Esophagus muscularis mucosa (tissue), 4 donors: ENCODE measurements at regions not wholly inside any gene's neighbourhood (a gene's known extent, or its start where the extent isn't known, plus 50 kb on each side); places are given as distances from the start of the nearest gene placed in this dataset.

ENCODE experiments used
- DNase-seq: peaks from one replicate; pipeline ENCODE4 v3.0.0-alpha.2; 2017; ENCODE audit errors: extremely low spot score
- H3K27ac ChIP-seq, 4 donors: fragments of 200-600 bp; sonication (generic); replicated peaks in 1 of 4; 1 replicate in 3 of 4; 2 replicates in 1 of 4; pipeline ENCODE4 v1.5.1; 2016 to 2019; ENCODE audit warnings: mild to moderate bottlenecking in 1 of 4
- H3K27me3 ChIP-seq, 4 donors: fragments of 200-600 bp; sonication (generic); one replicate each; pipeline versions ENCODE4 v1.5.1 to v1.6.0; 2016 to 2019
- H3K36me3 ChIP-seq, 4 donors: fragments of 200-600 bp; sonication (generic); one replicate each; pipeline ENCODE4 v1.5.1; 2016 to 2019
- H3K4me1 ChIP-seq, 4 donors: fragments of 200-600 bp; sonication (generic); one replicate each; pipeline ENCODE4 v1.5.1; 2016 to 2019
- H3K4me3 ChIP-seq, 4 donors: fragments of 200-600 bp; sonication (generic); 1 replicate in 2 of 4; 2 replicates in 2 of 4; pipeline ENCODE4 v1.5.1; 2016 to 2019; ENCODE audit warnings: mild to moderate bottlenecking in 4 of 4, moderate library complexity in 1 of 4
- H3K9me3 ChIP-seq, 4 donors: fragments of 200-600 bp; sonication (generic); 1 replicate in 3 of 4; 2 replicates in 1 of 4; pipeline ENCODE4 v1.5.1; 2016 to 2019
- EP300 ChIP-seq: sonication (generic); formaldehyde crosslinking; IDR thresholded peaks from one replicate; pipeline ENCODE4 v1.6.1; 2017; ENCODE audit warnings: antibody characterized with exemption
- POLR2A ChIP-seq: fragments of 450-650 bp; IDR thresholded peaks from one replicate; pipeline ENCODE4 v1.6.1; 2017; ENCODE audit warnings: antibody characterized with exemption, moderate library complexity, mild to moderate bottlenecking, low read depth
- POLR2AphosphoS5 ChIP-seq, 2 donors: sonication (generic); formaldehyde crosslinking; IDR thresholded peaks; one replicate each; pipeline ENCODE4 v1.6.1; 2017; ENCODE audit warnings: antibody characterized with exemption in 2 of 2
- WGBS: methylation state at CpG from one replicate; pipeline ENCODE4 v1.1.5; 2018; 5-methylcytosine and 5-hydroxymethylcytosine counted together
- intact Hi-C: fragments of 100-400 bp; cut with DNase I; formaldehyde crosslinking; loops from one replicate; pipeline ENCODE4 v1.15.1; 2023
- TF ChIP-seq, protein P1 (sequence below), 3 experiments: fragments of 200-600 bp in 2 of 3; fragments of 450-650 bp in 1 of 3; sonication (generic) in 2 of 3; IDR thresholded peaks; one replicate each; pipeline ENCODE4 v1.5.1; 2017 to 2019; ENCODE audit warnings: antibody characterized with exemption in 3 of 3, mild to moderate bottlenecking in 2 of 3, moderate library complexity in 1 of 3

- H3K4me1 ChIP-seq, result peaks cover 0 to 12% (median 2%) of the 10 kb centered on the region in 4 donors
- DNase-seq, result no peak
- no peak overlapping the region for H3K27ac ChIP-seq
- H3K36me3 ChIP-seq, result no peaks in the 10 kb centered on the region
- WGBS, result 86% methylated on average over 11 of the region's 11 CpGs
- H3K4me3 ChIP-seq, result no peak overlapping the region
- intact Hi-C loops, result no loop called here
- TF ChIP-seq, protein P1, sequence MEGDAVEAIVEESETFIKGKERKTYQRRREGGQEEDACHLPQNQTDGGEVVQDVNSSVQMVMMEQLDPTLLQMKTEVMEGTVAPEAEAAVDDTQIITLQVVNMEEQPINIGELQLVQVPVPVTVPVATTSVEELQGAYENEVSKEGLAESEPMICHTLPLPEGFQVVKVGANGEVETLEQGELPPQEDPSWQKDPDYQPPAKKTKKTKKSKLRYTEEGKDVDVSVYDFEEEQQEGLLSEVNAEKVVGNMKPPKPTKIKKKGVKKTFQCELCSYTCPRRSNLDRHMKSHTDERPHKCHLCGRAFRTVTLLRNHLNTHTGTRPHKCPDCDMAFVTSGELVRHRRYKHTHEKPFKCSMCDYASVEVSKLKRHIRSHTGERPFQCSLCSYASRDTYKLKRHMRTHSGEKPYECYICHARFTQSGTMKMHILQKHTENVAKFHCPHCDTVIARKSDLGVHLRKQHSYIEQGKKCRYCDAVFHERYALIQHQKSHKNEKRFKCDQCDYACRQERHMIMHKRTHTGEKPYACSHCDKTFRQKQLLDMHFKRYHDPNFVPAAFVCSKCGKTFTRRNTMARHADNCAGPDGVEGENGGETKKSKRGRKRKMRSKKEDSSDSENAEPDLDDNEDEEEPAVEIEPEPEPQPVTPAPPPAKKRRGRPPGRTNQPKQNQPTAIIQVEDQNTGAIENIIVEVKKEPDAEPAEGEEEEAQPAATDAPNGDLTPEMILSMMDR (IDR thresholded peaks at IDR 0.05), result no peak
- TF ChIP-seq POLR2AphosphoS5 (IDR thresholded peaks at IDR 0.05), result no peak
- TF ChIP-seq POLR2A, result no peak
- TF ChIP-seq EP300, result no peak
- peaks cover 0 to 70% (median 3%) of the 10 kb centered on the region in 4 donors for H3K27me3 ChIP-seq
- H3K9me3 ChIP-seq, result no peaks in the 10 kb centered on the region
These were observed 100.0 kb upstream of the SFSWAP start for GRCh38 chr12:131610891-131611290.

DNA sequence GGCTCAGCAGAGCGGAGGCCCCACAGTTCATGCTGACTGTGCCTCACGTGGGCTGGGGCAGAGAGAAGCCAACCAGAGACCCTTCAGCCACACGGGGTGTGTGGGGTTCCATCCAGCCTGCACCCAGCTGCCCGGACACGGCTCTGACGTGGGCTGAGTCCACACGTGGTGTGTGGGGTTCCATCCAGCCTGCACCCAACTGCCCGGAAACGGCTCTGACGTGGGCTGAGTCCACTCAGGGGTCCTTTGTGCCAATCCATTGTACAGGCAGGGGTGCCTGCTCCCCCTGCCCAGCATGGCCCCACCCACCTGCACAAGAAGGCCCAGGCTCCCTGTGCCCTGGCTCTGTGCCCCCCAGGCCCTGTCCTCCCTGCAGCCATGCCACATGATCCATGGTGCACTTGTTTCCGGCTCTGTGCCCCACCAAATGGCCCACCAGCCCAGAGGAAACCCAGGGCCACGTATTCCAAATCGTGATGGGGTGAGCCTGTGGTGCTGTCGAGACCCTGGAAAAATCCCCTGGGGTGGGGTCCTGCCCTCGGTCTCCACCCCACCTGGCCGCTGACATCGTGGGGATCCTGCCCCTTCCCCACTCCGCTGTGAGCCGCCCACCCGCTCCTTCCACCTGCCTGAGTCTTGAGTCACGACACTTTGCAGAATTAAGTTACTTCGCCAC lies 99.3 kb upstream of the SFSWAP start:
- H3K27ac ChIP-seq, result no peak overlapping the region
- H3K36me3 ChIP-seq, result no peaks in the 10 kb centered on the region
- 86% methylated on average over 15 of the region's 22 CpGs for WGBS
- DNase-seq, result no peak
- TF ChIP-seq POLR2A (no peak), POLR2AphosphoS5 (IDR thresholded peaks at IDR 0.05) (no peak), EP300 (no peak)
- TF ChIP-seq, protein P1 (IDR thresholded peaks at IDR 0.05), result no peak
- peaks cover 0 to 70% (median 4%) of the 10 kb centered on the region in 4 donors for H3K27me3 ChIP-seq
- H3K4me3 ChIP-seq, result no peak overlapping the region
- H3K4me1 ChIP-seq, result peaks cover 0 to 12% (median 2%) of the 10 kb centered on the region in 4 donors
- intact Hi-C loops, result no loop called here
- no peaks in the 10 kb centered on the region for H3K9me3 ChIP-seq

- Histone ChIP-seq H3K36me3 (no peaks in the 10 kb centered on the region), H3K27me3 (peaks cover 0 to 70% (median 6%) of the 10 kb centered on the region in 4 donors), H3K27ac (no peak overlapping the region), H3K4me1 (peaks cover 0 to 12% (median 2%) of the 10 kb centered on the region in 4 donors), H3K4me3 (no peak overlapping the region), H3K9me3 (no peaks in the 10 kb centered on the region)
- no peak for DNase-seq
- 89% methylated on average over 20 of the region's 21 CpGs for WGBS
- intact Hi-C loops, result no loop called here
- no peak for TF ChIP-seq POLR2AphosphoS5 (IDR thresholded peaks at IDR 0.05)
These were observed 98.7 kb upstream of the SFSWAP start for GRCh38 chr12:131612092-131612755.

- no peaks in the 10 kb centered on the region for H3K9me3 ChIP-seq
- no peaks in the 10 kb centered on the region for H3K36me3 ChIP-seq
- TF ChIP-seq POLR2AphosphoS5 (IDR thresholded peaks at IDR 0.05) (no peak), POLR2A (no peak), EP300 (no peak)
- TF ChIP-seq, protein P1 (IDR thresholded peaks at IDR 0.05), result no peak
- H3K4me1 ChIP-seq, result peaks cover 0 to 12% (median 0%) of the 10 kb centered on the region in 4 donors
- intact Hi-C loops, result no loop called here
- no peak for DNase-seq
- WGBS, result 77% methylated on average over 11 of the region's 11 CpGs
- H3K4me3 ChIP-seq, result no peak overlapping the region
- H3K27me3 ChIP-seq, result peaks cover 0 to 80% (median 6%) of the 10 kb centered on the region in 4 donors
- no peak overlapping the region for H3K27ac ChIP-seq
These were observed 97.7 kb upstream of the SFSWAP start for GRCh38 chr12:131613186-131613585.

DNA sequence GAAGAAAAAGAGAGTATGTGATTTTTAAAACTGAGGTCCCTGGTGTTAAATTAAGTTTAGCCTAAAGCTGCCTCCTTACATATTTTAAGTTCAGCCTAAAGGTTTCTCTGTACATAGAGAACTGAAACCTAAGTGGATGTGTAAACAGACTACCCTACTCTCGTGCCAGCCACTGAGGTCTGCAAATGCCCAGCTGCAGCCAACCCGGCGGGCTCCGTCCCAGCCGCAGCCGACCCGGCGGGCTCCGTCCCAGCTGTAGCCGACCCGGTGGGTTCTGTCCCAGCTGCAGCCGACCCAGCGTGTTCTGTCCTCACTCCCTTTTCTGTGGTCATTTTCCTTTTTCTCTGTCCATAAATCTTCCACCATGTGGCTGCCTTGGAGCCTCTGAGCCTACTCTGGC lies 97.2 kb upstream of the SFSWAP start:
- peaks cover 0 to 83% (median 6%) of the 10 kb centered on the region in 4 donors for H3K27me3 ChIP-seq
- H3K9me3 ChIP-seq, result no peaks in the 10 kb centered on the region
- no peak for DNase-seq
- H3K4me3 ChIP-seq, result no peak overlapping the region
- intact Hi-C loops, result no loop called here
- no peak overlapping the region for H3K27ac ChIP-seq
- 87% methylated on average over 13 of the region's 13 CpGs for WGBS
- H3K4me1 ChIP-seq, result peaks cover 0 to 13% (median 0%) of the 10 kb centered on the region in 4 donors
- TF ChIP-seq EP300 (no peak), POLR2AphosphoS5 (IDR thresholded peaks at IDR 0.05) (no peak), POLR2A (no peak)
- TF ChIP-seq, protein P1 (IDR thresholded peaks at IDR 0.05), result no peak
- no peaks in the 10 kb centered on the region for H3K36me3 ChIP-seq
